SK-N-SH (cell line): ENCODE measurements at regions not wholly inside any gene's neighbourhood (a gene's known extent, or its start where the extent isn't known, plus 50 kb on each side); places are given as distances from the start of the nearest gene placed in this dataset.

Experiments
- CTCF ChIA-PET: fragments of 300-600, 350-600 bp; formaldehyde crosslinking; extraction: SDS; loops from one replicate; lab custom pipeline; 2021; lab: Yijun Ruan, JAX
- POLR2A ChIA-PET: fragments of 350-600 bp; sonication (Branson Sonifier 250); formaldehyde crosslinking; extraction: SDS; loops from one replicate; lab custom pipeline; 2020; ENCODE audit warnings: antibody characterized with exemption, inconsistent platforms; lab: Yijun Ruan, JAX
- DNase-seq: peaks from one replicate; pipeline ENCODE4 v3.0.0; 2012
- H2AFZ ChIP-seq: fragments of 200-600 bp; sonication (generic); 2 replicates; pipeline ENCODE4 v1.8.1; 2016; ENCODE audit warnings: antibody characterized with exemption, mild to moderate bottlenecking, low read depth
- H3F3A ChIP-seq: fragments of 200-600 bp; sonication (generic); replicated peaks from 2 replicates; pipeline ENCODE3; 2016; ENCODE audit warnings: antibody characterized with exemption, mild to moderate bottlenecking; ENCODE audit not compliant: insufficient read depth
- H3K27ac ChIP-seq, 2 experiments: fragments of 200-500 bp in 1 of 2; fragments of 200-600 bp in 1 of 2; sonication (Bioruptor generic) in 1 of 2; sonication (generic), shearing (Covaris generic) in 1 of 2; 2 replicates each; pipeline versions ENCODE4 v1.5.1 to v1.6.1; 2014 to 2016; ENCODE audit warnings: low read depth in 2 of 2, inconsistent platforms in 1 of 2, low read length in 1 of 2, mild to moderate bottlenecking in 1 of 2, mixed read lengths in 1 of 2
- H3K27me3 ChIP-seq: fragments of 200-600 bp; sonication (generic), shearing (Covaris generic); 2 replicates; pipeline ENCODE4 v1.6.1; 2016; ENCODE audit warnings: mixed run types; ENCODE audit not compliant: insufficient read depth
- H3K36me3 ChIP-seq, 2 experiments: fragments of 200-500 bp in 1 of 2; fragments of 200-600 bp in 1 of 2; sonication (Bioruptor generic) in 1 of 2; sonication (generic) in 1 of 2; replicated peaks in 1 of 2; 2 replicates each; pipeline versions ENCODE3 to v1.5.1; 2014 to 2016; ENCODE audit warnings: low read length in 1 of 2, mild to moderate bottlenecking in 1 of 2; ENCODE audit not compliant: insufficient read depth in 2 of 2, control insufficient read depth in 1 of 2
- H3K4me1 ChIP-seq, 2 experiments: fragments of 200-500 bp in 1 of 2; fragments of 200-600 bp in 1 of 2; sonication (Bioruptor generic) in 1 of 2; sonication (generic), shearing (Covaris generic) in 1 of 2; 2 replicates each; pipeline versions ENCODE4 v1.5.1 to v1.6.1; 2014 to 2016; ENCODE audit warnings: low read depth in 1 of 2, low read length in 1 of 2, mixed run types in 1 of 2; ENCODE audit not compliant: insufficient read depth in 2 of 2, control insufficient read depth in 1 of 2
- H3K4me2 ChIP-seq: fragments of 200-600 bp; sonication (generic), shearing (Covaris generic); 2 replicates; pipeline ENCODE4 v1.6.1; 2017; ENCODE audit warnings: mixed run types
- H3K4me3 ChIP-seq, 2 experiments: fragments of 200-500 bp in 1 of 2; fragments of 200-600 bp in 1 of 2; sonication (Bioruptor generic) in 1 of 2; sonication (generic), shearing (Covaris generic) in 1 of 2; 2 replicates each; pipeline versions ENCODE4 v1.5.1 to v1.8.1; 2014 to 2016; ENCODE audit warnings: low read depth in 2 of 2, inconsistent platforms in 1 of 2, low read length in 1 of 2, mild to moderate bottlenecking in 1 of 2, mixed read lengths in 1 of 2, moderate library complexity in 1 of 2
- H3K79me2 ChIP-seq: fragments of 200-600 bp; sonication (generic); 2 replicates; pipeline ENCODE4 v1.8.1; 2017; ENCODE audit warnings: mild to moderate bottlenecking; ENCODE audit not compliant: insufficient read depth
- H3K9ac ChIP-seq: fragments of 200-600 bp; sonication (generic); 2 replicates; pipeline ENCODE4 v1.6.1; 2017; ENCODE audit warnings: mixed run types
- H3K9me2 ChIP-seq: fragments of 200-600 bp; sonication (generic); 2 replicates; pipeline ENCODE4 v1.6.1; 2017; ENCODE audit warnings: mixed run types
- H3K9me3 ChIP-seq: fragments of 200-600 bp; sonication (generic); 2 replicates; pipeline ENCODE4 v1.6.1; 2017; ENCODE audit warnings: mixed run types, mild to moderate bottlenecking, moderate library complexity
- H4K20me1 ChIP-seq: fragments of 200-600 bp; sonication (generic); 2 replicates; pipeline ENCODE4 v1.6.1; 2017; ENCODE audit warnings: mild to moderate bottlenecking, mixed run types; ENCODE audit not compliant: insufficient read depth
- FOSL2 ChIP-seq: IDR thresholded peaks from 2 replicates; pipeline ENCODE4 v1.4.0; 2012; ENCODE audit warnings: low read depth, mild to moderate bottlenecking, moderate library complexity, borderline replicate concordance
- FOXM1 ChIP-seq: IDR thresholded peaks from 2 replicates; pipeline ENCODE4 v1.4.0; 2012; ENCODE audit warnings: low read depth, mild to moderate bottlenecking
- MEF2A ChIP-seq: IDR thresholded peaks from 2 replicates; pipeline ENCODE4 v1.4.0; 2012; ENCODE audit warnings: low read depth, borderline replicate concordance
- NRF1 ChIP-seq: IDR thresholded peaks from 2 replicates; pipeline ENCODE4 v1.6.1; 2012; ENCODE audit warnings: low read depth, mild to moderate bottlenecking, low read length
- RXRA ChIP-seq: IDR thresholded peaks from 2 replicates; pipeline ENCODE4 v1.4.0; 2012; ENCODE audit warnings: low read depth, mild to moderate bottlenecking, borderline replicate concordance
- SMC3 ChIP-seq: IDR thresholded peaks from 2 replicates; pipeline ENCODE4 v1.6.1; 2012; ENCODE audit warnings: low read depth, low read length, improper control_type of control experiment
- WGBS: methylation state at CpG from one replicate; pipeline ENCODE4 v1.1.6; 2017; ENCODE audit warnings: low lambda C conversion rate; 5-methylcytosine and 5-hydroxymethylcytosine counted together
- TF ChIP-seq, protein P1 (sequence below): IDR thresholded peaks from 2 replicates; pipeline ENCODE4 v1.6.1; 2012; ENCODE audit warnings: mild to moderate bottlenecking, low read depth, low read length, moderate library complexity
- TF ChIP-seq, protein P2 (sequence below): IDR thresholded peaks from 2 replicates; pipeline ENCODE4 v1.4.0; 2012; ENCODE audit warnings: low read depth, borderline replicate concordance
- TF ChIP-seq, protein P3 (sequence below): fragments of 150-350 bp; IDR thresholded peaks from 2 replicates; pipeline ENCODE4 v1.6.1; 2017; ENCODE audit warnings: antibody characterized with exemption, low read length, low read depth, borderline replicate concordance
- TF ChIP-seq, protein P4 (sequence below): fragments of 150-350 bp; IDR thresholded peaks from 2 replicates; pipeline ENCODE4 v1.6.1; 2016; ENCODE audit warnings: mild to moderate bottlenecking, low read depth, low read length
- TF ChIP-seq, protein P5 (sequence below): IDR thresholded peaks from 2 replicates; pipeline ENCODE4; 2012

DNA sequence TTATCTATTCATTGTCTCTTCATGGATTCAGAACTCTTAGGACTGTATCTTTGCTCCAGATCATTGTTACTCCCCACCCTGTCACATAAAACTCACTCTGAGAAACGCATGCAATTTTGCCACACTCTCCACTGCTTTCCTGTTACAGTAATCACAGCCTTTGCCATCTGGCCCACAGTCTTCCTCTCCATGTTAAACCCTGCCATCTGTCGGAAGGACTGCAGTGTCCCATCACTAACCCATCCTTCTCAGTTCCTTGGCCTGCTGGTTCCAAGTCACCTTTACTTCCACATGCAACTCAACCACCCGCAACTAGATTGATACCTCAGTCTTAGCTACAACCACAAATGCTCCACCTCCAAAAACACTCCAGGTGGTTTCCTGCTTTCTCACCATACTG is 308.7 kb upstream of the FAM241A start:
- POLR2A ChIA-PET: no interaction called here

More for the DNA sequence above, 308.7 kb upstream of the FAM241A start:
- Histone ChIP-seq H3K9me3 (no peaks in the 10 kb centered on the region), H3F3A (no peaks in the 10 kb centered on the region), H3K9me2 (no peaks in the 10 kb centered on the region), H2AFZ (no peak overlapping the region), H3K27ac (no peak overlapping the region), H4K20me1 (no peaks in the 10 kb centered on the region), H3K79me2 (no peaks in the 10 kb centered on the region), H3K4me3 (no peak overlapping the region), H3K27me3 (no peaks in the 10 kb centered on the region), H3K36me3 (no peaks in the 10 kb centered on the region), H3K4me1 (no peaks in the 10 kb centered on the region), H3K9ac (no peak overlapping the region), H3K4me2 (no peak overlapping the region)
- no peak for DNase-seq
- TF ChIP-seq, protein P1, sequence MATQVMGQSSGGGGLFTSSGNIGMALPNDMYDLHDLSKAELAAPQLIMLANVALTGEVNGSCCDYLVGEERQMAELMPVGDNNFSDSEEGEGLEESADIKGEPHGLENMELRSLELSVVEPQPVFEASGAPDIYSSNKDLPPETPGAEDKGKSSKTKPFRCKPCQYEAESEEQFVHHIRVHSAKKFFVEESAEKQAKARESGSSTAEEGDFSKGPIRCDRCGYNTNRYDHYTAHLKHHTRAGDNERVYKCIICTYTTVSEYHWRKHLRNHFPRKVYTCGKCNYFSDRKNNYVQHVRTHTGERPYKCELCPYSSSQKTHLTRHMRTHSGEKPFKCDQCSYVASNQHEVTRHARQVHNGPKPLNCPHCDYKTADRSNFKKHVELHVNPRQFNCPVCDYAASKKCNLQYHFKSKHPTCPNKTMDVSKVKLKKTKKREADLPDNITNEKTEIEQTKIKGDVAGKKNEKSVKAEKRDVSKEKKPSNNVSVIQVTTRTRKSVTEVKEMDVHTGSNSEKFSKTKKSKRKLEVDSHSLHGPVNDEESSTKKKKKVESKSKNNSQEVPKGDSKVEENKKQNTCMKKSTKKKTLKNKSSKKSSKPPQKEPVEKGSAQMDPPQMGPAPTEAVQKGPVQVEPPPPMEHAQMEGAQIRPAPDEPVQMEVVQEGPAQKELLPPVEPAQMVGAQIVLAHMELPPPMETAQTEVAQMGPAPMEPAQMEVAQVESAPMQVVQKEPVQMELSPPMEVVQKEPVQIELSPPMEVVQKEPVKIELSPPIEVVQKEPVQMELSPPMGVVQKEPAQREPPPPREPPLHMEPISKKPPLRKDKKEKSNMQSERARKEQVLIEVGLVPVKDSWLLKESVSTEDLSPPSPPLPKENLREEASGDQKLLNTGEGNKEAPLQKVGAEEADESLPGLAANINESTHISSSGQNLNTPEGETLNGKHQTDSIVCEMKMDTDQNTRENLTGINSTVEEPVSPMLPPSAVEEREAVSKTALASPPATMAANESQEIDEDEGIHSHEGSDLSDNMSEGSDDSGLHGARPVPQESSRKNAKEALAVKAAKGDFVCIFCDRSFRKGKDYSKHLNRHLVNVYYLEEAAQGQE: no peak
- TF ChIP-seq FOSL2 (no peak), MEF2A (no peak), FOXM1 (no peak), RXRA (no peak), NRF1 (no peak), SMC3 (no peak)
- TF ChIP-seq, protein P2, sequence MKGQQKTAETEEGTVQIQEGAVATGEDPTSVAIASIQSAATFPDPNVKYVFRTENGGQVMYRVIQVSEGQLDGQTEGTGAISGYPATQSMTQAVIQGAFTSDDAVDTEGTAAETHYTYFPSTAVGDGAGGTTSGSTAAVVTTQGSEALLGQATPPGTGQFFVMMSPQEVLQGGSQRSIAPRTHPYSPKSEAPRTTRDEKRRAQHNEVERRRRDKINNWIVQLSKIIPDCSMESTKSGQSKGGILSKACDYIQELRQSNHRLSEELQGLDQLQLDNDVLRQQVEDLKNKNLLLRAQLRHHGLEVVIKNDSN: no peak
- TF ChIP-seq, protein P3, sequence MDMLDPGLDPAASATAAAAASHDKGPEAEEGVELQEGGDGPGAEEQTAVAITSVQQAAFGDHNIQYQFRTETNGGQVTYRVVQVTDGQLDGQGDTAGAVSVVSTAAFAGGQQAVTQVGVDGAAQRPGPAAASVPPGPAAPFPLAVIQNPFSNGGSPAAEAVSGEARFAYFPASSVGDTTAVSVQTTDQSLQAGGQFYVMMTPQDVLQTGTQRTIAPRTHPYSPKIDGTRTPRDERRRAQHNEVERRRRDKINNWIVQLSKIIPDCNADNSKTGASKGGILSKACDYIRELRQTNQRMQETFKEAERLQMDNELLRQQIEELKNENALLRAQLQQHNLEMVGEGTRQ: no peak
- TF ChIP-seq, protein P4, sequence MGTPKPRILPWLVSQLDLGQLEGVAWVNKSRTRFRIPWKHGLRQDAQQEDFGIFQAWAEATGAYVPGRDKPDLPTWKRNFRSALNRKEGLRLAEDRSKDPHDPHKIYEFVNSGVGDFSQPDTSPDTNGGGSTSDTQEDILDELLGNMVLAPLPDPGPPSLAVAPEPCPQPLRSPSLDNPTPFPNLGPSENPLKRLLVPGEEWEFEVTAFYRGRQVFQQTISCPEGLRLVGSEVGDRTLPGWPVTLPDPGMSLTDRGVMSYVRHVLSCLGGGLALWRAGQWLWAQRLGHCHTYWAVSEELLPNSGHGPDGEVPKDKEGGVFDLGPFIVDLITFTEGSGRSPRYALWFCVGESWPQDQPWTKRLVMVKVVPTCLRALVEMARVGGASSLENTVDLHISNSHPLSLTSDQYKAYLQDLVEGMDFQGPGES: no peak
- TF ChIP-seq, protein P5, sequence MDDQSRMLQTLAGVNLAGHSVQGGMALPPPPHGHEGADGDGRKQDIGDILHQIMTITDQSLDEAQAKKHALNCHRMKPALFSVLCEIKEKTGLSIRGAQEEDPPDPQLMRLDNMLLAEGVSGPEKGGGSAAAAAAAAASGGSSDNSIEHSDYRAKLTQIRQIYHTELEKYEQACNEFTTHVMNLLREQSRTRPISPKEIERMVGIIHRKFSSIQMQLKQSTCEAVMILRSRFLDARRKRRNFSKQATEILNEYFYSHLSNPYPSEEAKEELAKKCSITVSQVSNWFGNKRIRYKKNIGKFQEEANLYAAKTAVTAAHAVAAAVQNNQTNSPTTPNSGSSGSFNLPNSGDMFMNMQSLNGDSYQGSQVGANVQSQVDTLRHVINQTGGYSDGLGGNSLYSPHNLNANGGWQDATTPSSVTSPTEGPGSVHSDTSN: no peak
- CTCF ChIA-PET: interaction anchor here (2.3 kb wide), 1 partner anchor 18 kb away, joined by 7 read pairs; no protein-coding TSS in a partner anchor
- WGBS: 28% methylated on average over 3 of the region's 3 CpGs
